ENCODE measurements at regions not wholly inside any gene's neighbourhood (a gene's known extent, or its start where the extent isn't known, plus 50 kb on each side); places are given as distances from the start of the nearest gene placed in this dataset.

GRCh38 chr2:236333417-236334121 lies 69.4 kb upstream of the ASB18 start:
- TF ChIP-seq POLR2A (IDR thresholded peaks at IDR 0.05; ENCODE audit: low read length), result no peak
- no peak for TF ChIP-seq GATA1 (IDR thresholded peaks at IDR 0.05; ENCODE audit: low read depth, low read length)
